Breast epithelium (tissue), 3 donors: ENCODE measurements at regions not wholly inside any gene's neighbourhood (a gene's known extent, or its start where the extent isn't known, plus 50 kb on each side); places are given as distances from the start of the nearest gene placed in this dataset.
"Not testable (repeated sequence)": the region's sequence is repeated elsewhere in the genome, so short reads cannot be mapped to it uniquely, and the experiment has no call there.

Experiments used
- POLR2A ChIP-seq: fragments of 450-650 bp; IDR thresholded peaks from one replicate; pipeline ENCODE4 v1.6.1; 2016; ENCODE audit warnings: antibody characterized with exemption, mild to moderate bottlenecking, moderate library complexity
- TF ChIP-seq, protein P1 (sequence below), 3 donors: fragments of 450-650 bp; IDR thresholded peaks; one replicate each; pipeline ENCODE4 v1.5.1; 2016 to 2017; ENCODE audit warnings: antibody characterized with exemption in 3 of 3, mild to moderate bottlenecking in 3 of 3, moderate library complexity in 3 of 3

DNA sequence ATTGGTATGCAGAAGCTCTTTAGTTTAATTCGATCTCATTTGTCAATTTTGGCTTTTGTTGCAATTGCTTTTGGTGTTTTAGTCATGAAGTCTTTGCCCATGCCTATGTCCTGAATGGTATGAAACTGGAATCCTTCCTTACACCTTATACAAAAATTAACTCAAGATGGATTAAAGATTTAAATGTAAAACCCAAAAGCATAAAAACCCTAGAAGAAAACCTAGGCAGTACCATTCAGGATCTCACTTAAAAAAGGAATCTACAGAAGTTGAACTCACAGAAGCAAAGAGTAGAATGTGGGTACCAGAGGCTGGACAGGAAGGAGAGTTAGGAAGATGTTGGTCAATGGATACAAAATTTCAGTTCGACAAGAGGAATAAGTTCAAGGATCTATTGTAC is 249.9 kb downstream of the DOK5 start:
- TF ChIP-seq, protein P1, sequence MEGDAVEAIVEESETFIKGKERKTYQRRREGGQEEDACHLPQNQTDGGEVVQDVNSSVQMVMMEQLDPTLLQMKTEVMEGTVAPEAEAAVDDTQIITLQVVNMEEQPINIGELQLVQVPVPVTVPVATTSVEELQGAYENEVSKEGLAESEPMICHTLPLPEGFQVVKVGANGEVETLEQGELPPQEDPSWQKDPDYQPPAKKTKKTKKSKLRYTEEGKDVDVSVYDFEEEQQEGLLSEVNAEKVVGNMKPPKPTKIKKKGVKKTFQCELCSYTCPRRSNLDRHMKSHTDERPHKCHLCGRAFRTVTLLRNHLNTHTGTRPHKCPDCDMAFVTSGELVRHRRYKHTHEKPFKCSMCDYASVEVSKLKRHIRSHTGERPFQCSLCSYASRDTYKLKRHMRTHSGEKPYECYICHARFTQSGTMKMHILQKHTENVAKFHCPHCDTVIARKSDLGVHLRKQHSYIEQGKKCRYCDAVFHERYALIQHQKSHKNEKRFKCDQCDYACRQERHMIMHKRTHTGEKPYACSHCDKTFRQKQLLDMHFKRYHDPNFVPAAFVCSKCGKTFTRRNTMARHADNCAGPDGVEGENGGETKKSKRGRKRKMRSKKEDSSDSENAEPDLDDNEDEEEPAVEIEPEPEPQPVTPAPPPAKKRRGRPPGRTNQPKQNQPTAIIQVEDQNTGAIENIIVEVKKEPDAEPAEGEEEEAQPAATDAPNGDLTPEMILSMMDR (IDR thresholded peaks at IDR 0.05) = not testable (repeated sequence)
- TF ChIP-seq POLR2A = not testable (repeated sequence)
